Naive B cell (primary cell): ENCODE measurements at regions not wholly inside any gene's neighbourhood (a gene's known extent, or its start where the extent isn't known, plus 50 kb on each side); places are given as distances from the start of the nearest gene placed in this dataset.

Experiments
- ATAC-seq, 2 donors: fragments of 150-1000 bp; cut with Tn5 transposase; 2 replicates each; pipeline ENCODE4 v1.10.0; 2021; ENCODE audit warnings: low read depth in 2 of 2, mild to moderate bottlenecking in 2 of 2, moderate library complexity in 2 of 2
- DNase-seq: peaks from one replicate; pipeline ENCODE4 v3.0.0; 2022
- H3K27ac Mint-ChIP-seq, 6 donors: one replicate each; pipeline ENCODE4 v1.8.0; 2020 to 2022; ENCODE audit warnings: mild to moderate bottlenecking in 6 of 6, mixed read lengths in 6 of 6, moderate library complexity in 5 of 6, inconsistent platforms in 2 of 6
- H3K27me3 Mint-ChIP-seq, 3 donors: one replicate each; pipeline ENCODE4 v1.8.0; 2021 to 2022; ENCODE audit warnings: mixed read lengths in 3 of 3, mild to moderate bottlenecking in 1 of 3
- H3K36me3 Mint-ChIP-seq, 2 donors: one replicate each; pipeline ENCODE4 v1.8.0; 2020 to 2022; ENCODE audit warnings: mixed read lengths in 2 of 2, inconsistent platforms in 1 of 2, mild to moderate bottlenecking in 1 of 2
- H3K4me1 Mint-ChIP-seq, 3 donors: one replicate each; pipeline ENCODE4 v1.8.0; 2020 to 2022; ENCODE audit warnings: mixed read lengths in 3 of 3, inconsistent platforms in 1 of 3, mild to moderate bottlenecking in 1 of 3, moderate library complexity in 1 of 3
- H3K4me3 Mint-ChIP-seq, 8 donors: one replicate each; pipeline ENCODE4 v1.8.0; 2020 to 2022; ENCODE audit warnings: mild to moderate bottlenecking in 8 of 8, mixed read lengths in 8 of 8, moderate library complexity in 8 of 8, inconsistent platforms in 2 of 8
- H3K9me3 Mint-ChIP-seq, 7 donors: one replicate each; pipeline ENCODE4 v1.8.0; 2020 to 2022; ENCODE audit warnings: mixed read lengths in 7 of 7, mild to moderate bottlenecking in 5 of 7, inconsistent platforms in 2 of 7, moderate library complexity in 1 of 7

GRCh38 chr6:14187406-14187805 lies 69.8 kb downstream of the CD83 start:
- no peaks in the 10 kb centered on the region for H3K27me3 Mint-ChIP-seq
- no peak overlapping the region for H3K4me3 Mint-ChIP-seq
- H3K36me3 Mint-ChIP-seq, result peaks cover 23 to 25% of the 10 kb centered on the region in 2 donors
- H3K27ac Mint-ChIP-seq, result no peak overlapping the region
- peaks cover 0 to 2% (median 0%) of the 10 kb centered on the region in 7 donors for H3K9me3 Mint-ChIP-seq
- ATAC-seq (no peak), DNase-seq (no peak)
- peaks cover 0 to 4% (median 0%) of the 10 kb centered on the region in 3 donors for H3K4me1 Mint-ChIP-seq

DNA sequence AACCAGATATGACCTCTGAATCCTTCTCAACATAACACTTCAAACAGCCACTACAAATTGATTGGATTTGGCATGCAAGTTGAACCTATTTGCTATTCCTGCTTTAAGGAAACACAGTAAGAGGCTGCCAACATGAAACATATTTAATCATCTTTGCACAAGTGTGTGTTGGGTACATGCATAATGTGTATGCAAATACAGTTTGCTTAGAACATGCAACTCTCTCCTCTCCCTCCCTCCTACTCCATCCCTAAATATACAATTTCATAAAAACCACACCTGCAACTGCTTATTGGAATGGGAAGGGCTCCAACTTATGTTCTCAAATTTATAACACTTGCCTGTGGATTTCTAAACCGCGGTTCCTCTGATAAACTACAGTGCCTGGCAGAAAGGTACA lies 71.5 kb downstream of the CD83 start:
- Mint-ChIP-seq H3K27me3 (no peaks in the 10 kb centered on the region), H3K4me3 (no peak overlapping the region), H3K4me1 (peaks cover 0 to 4% (median 0%) of the 10 kb centered on the region in 3 donors), H3K9me3 (peaks cover 0 to 2% (median 0%) of the 10 kb centered on the region in 7 donors), H3K27ac (no peak overlapping the region), H3K36me3 (peaks cover 23 to 25% of the 10 kb centered on the region in 2 donors)
- DNase-seq (no peak), ATAC-seq (no peak)

DNA sequence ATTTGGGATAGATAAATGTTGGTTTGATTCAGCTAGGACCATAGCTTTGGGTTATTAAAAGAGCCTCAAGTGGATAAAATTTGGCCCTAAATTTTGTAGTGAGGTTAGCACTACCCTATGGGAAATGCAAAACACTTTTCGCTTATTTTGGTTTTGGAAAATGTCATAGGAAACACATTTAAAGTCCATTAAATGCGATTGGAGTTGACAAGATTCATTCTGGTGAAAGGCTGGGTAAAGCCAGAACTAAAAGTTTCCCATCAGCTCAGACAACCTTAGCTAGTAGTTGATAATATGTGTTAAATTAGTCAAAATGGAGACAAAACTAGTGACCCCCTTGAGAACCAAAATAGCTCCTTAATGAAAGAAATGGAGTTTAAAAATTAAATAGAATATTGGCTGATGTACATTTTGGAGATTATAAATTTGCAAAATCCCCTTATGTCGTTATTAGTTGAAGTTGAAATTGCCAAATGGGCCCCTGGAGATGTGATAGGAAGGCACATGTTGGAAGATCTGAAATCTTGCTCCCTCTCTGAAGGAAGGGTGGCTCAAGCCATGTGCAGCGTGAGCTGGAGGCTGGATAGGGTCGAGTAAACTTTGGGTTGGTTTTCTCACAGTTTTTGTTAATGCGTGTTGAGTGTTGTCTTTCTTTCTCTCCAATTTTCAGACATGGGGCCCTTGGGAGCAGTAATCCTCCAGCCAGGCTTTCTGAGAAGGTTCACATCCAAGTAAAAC lies 72.8 kb downstream of the CD83 start:
- Mint-ChIP-seq H3K4me1 (peaks cover 0 to 4% (median 0%) of the 10 kb centered on the region in 3 donors), H3K9me3 (peaks cover 0 to under 1% (median 0%) of the 10 kb centered on the region in 7 donors), H3K4me3 (no peak overlapping the region), H3K27ac (no peak overlapping the region), H3K27me3 (no peaks in the 10 kb centered on the region), H3K36me3 (peaks cover 16 to 19% of the 10 kb centered on the region in 2 donors)
- DNase-seq, result no peak
- ATAC-seq, result no peak

DNA sequence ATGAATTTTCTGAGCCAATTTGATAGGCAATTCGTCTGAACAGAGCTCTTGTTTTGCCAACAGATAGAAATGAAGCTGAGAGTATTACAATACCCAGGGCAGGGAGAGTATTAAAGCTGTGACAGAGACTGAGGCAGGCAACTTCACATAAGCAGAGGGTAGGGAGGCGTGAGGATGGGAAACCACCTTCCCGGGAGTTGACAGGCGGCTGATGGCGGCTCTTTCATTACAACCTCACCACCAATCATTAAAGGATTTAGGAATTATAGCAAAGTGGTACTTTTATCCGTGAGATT lies 73.3 kb downstream of the CD83 start:
- no peaks in the 10 kb centered on the region for H3K9me3 Mint-ChIP-seq
- peaks cover 15 to 16% of the 10 kb centered on the region in 2 donors for H3K36me3 Mint-ChIP-seq
- H3K27me3 Mint-ChIP-seq, result no peaks in the 10 kb centered on the region
- H3K4me1 Mint-ChIP-seq, result peaks cover 0 to 4% (median 0%) of the 10 kb centered on the region in 3 donors
- no peak for ATAC-seq
- DNase-seq, result no peak
- H3K27ac Mint-ChIP-seq, result no peak overlapping the region
- H3K4me3 Mint-ChIP-seq, result no peak overlapping the region

GRCh38 chr6:14191761-14192160 lies 74.2 kb downstream of the CD83 start:
- H3K36me3 Mint-ChIP-seq, result peaks cover 15 to 16% of the 10 kb centered on the region in 2 donors
- H3K27me3 Mint-ChIP-seq, result no peaks in the 10 kb centered on the region
- peaks cover 0 to 4% (median 0%) of the 10 kb centered on the region in 3 donors for H3K4me1 Mint-ChIP-seq
- H3K27ac Mint-ChIP-seq, result peak overlapping the region in 1 of 6 donors; percentile 78
- DNase-seq (no peak), ATAC-seq (no peak)
- H3K4me3 Mint-ChIP-seq, result no peak overlapping the region
- H3K9me3 Mint-ChIP-seq, result no peaks in the 10 kb centered on the region

DNA sequence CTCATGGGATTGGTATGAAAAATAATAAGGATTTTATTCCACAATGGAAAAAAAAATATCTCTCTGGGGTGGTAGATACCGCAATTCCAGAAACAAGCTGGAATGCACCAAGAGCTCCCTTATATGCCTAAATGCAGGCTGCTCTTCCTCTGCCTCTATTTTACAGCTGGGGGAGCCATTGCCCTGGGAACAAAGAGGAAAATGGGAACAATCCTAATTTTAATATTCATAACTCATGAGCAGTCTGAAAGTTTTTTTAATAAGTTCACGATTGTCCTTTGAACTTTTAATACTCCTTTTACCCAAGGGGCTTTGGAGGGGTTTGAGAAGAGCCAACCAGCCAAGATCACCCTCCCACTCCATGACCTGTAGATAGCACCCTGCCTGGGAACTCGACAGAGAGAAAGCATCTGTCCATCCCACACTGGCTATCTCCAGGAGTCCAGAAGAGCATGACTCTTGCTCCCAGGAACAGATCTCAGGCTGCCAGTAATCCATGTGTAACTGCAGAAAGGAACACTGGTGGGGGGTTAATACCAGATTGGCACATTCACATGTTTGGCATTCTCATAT lies 74.7 kb downstream of the CD83 start:
- no peak for DNase-seq
- Mint-ChIP-seq H3K4me1 (peaks cover 0 to 4% (median 0%) of the 10 kb centered on the region in 3 donors), H3K27ac (peak overlapping the region in 3 of 6 donors; percentile 63 to 78 (median 70)), H3K9me3 (no peaks in the 10 kb centered on the region), H3K27me3 (no peaks in the 10 kb centered on the region), H3K4me3 (no peak overlapping the region), H3K36me3 (peaks cover 11 to 16% of the 10 kb centered on the region in 2 donors)
- ATAC-seq, result no peak

- H3K4me3 Mint-ChIP-seq, result no peak overlapping the region
- H3K9me3 Mint-ChIP-seq, result no peaks in the 10 kb centered on the region
- H3K36me3 Mint-ChIP-seq, result peaks cover 10 to 15% of the 10 kb centered on the region in 2 donors
- H3K27me3 Mint-ChIP-seq, result no peaks in the 10 kb centered on the region
- H3K4me1 Mint-ChIP-seq, result peaks cover 0 to 4% (median 0%) of the 10 kb centered on the region in 3 donors
- no peak for DNase-seq
- ATAC-seq, result no peak
- H3K27ac Mint-ChIP-seq, result peak overlapping the region in 1 of 6 donors; percentile 14
Measured at GRCh38 chr6:14193524-14193923, 76.0 kb downstream of the CD83 start.

GRCh38 chr6:14194483-14194882 lies 76.9 kb downstream of the CD83 start:
- DNase-seq, result no peak
- Mint-ChIP-seq H3K36me3 (peaks cover 10 to 14% of the 10 kb centered on the region in 2 donors), H3K4me1 (no peaks in the 10 kb centered on the region), H3K4me3 (no peak overlapping the region), H3K9me3 (peaks cover 0 to 5% (median 0%) of the 10 kb centered on the region in 7 donors), H3K27ac (no peak overlapping the region), H3K27me3 (no peaks in the 10 kb centered on the region)
- no peak for ATAC-seq

DNA sequence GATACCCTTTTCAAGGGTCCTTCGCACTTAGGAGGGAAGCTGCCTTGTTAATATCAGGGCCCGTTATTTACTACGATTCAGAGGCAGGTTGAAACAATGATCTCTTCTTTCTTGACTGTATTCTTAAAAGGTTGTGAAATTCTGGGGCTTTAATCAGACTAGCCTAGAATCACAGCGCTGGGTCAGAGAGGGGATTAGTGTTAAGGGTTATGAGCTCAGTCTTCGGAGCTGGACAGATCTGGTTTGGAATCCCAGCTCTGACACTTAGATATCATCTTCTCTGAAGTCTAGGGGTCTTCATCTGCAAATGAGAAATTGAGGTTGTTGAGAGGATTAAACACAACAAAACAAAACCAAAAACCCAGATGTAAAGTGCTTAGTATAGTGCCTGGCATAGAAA lies 77.4 kb downstream of the CD83 start:
- H3K27ac Mint-ChIP-seq, result no peak overlapping the region
- H3K4me1 Mint-ChIP-seq, result no peaks in the 10 kb centered on the region
- H3K36me3 Mint-ChIP-seq, result peaks cover 14% of the 10 kb centered on the region in 2 donors
- H3K4me3 Mint-ChIP-seq, result no peak overlapping the region
- DNase-seq (no peak), ATAC-seq (no peak)
- peaks cover 0 to 5% (median 0%) of the 10 kb centered on the region in 7 donors for H3K9me3 Mint-ChIP-seq
- H3K27me3 Mint-ChIP-seq, result no peaks in the 10 kb centered on the region

DNA sequence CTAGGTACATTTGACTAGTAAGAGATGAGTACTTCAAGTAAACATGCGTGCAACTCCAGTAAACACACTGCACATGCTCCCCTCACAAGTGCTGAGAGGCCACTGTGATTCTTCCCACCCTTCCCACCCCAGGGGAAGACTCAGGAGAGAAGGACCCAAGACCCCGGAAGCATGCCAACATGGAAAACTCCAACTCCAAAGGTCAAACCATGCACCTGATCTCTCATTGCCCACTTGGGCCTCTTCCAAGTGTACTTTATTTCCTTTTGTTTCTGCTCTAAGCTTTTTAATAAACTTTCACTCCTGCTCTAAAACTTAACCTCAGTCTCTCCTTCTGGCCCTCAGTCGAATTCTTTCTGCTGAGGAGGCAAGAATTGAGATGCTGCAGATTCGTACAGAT lies 78.5 kb downstream of the CD83 start:
- peaks cover 0 to 10% (median 3%) of the 10 kb centered on the region in 7 donors for H3K9me3 Mint-ChIP-seq
- no peak overlapping the region for H3K27ac Mint-ChIP-seq
- ATAC-seq (no peak), DNase-seq (no peak)
- no peaks in the 10 kb centered on the region for H3K4me1 Mint-ChIP-seq
- no peaks in the 10 kb centered on the region for H3K27me3 Mint-ChIP-seq
- H3K36me3 Mint-ChIP-seq, result peaks cover 18 to 21% of the 10 kb centered on the region in 2 donors
- no peak overlapping the region for H3K4me3 Mint-ChIP-seq

GRCh38 chr6:14197118-14197517 lies 79.5 kb downstream of the CD83 start:
- no peaks in the 10 kb centered on the region for H3K27me3 Mint-ChIP-seq

GRCh38 chr6:14200047-14200446 lies 82.5 kb downstream of the CD83 start:
- Mint-ChIP-seq H3K4me3 (no peak overlapping the region), H3K27ac (no peak overlapping the region), H3K4me1 (peaks cover 2 to 6% (median 4%) of the 10 kb centered on the region in 3 donors), H3K9me3 (peaks cover 0 to 10% (median 3%) of the 10 kb centered on the region in 7 donors), H3K36me3 (peaks cover 36 to 42% of the 10 kb centered on the region in 2 donors), H3K27me3 (no peaks in the 10 kb centered on the region)
- no peak for ATAC-seq
- DNase-seq, result no peak

More at GRCh38 chr6:14197118-14197517, 79.5 kb downstream of the CD83 start:
- no peak for DNase-seq
- ATAC-seq, result no peak
- Mint-ChIP-seq H3K9me3 (peaks cover 0 to 10% (median 3%) of the 10 kb centered on the region in 7 donors), H3K27ac (no peak overlapping the region), H3K4me3 (no peak overlapping the region), H3K4me1 (peaks cover 1 to 2% (median 2%) of the 10 kb centered on the region in 3 donors), H3K36me3 (peaks cover 21 to 25% of the 10 kb centered on the region in 2 donors)

GRCh38 chr6:14202947-14203346 lies 85.4 kb downstream of the CD83 start:
- H3K36me3 Mint-ChIP-seq, result peaks cover 36 to 42% of the 10 kb centered on the region in 2 donors
- peaks cover 0 to 10% (median 3%) of the 10 kb centered on the region in 7 donors for H3K9me3 Mint-ChIP-seq
- no peak overlapping the region for H3K4me3 Mint-ChIP-seq
- DNase-seq, result no peak
- peaks cover 4 to 6% (median 4%) of the 10 kb centered on the region in 3 donors for H3K4me1 Mint-ChIP-seq
- no peaks in the 10 kb centered on the region for H3K27me3 Mint-ChIP-seq
- no peak for ATAC-seq
- no peak overlapping the region for H3K27ac Mint-ChIP-seq

GRCh38 chr6:14206391-14206790 lies 88.8 kb downstream of the CD83 start:
- no peak overlapping the region for H3K4me3 Mint-ChIP-seq
- ATAC-seq (no peak), DNase-seq (no peak)
- H3K36me3 Mint-ChIP-seq, result peaks cover 16 to 24% of the 10 kb centered on the region in 2 donors
- H3K27ac Mint-ChIP-seq, result no peak overlapping the region
- no peaks in the 10 kb centered on the region for H3K9me3 Mint-ChIP-seq
- H3K27me3 Mint-ChIP-seq, result no peaks in the 10 kb centered on the region
- H3K4me1 Mint-ChIP-seq, result peaks cover 20 to 28% (median 23%) of the 10 kb centered on the region in 3 donors
